HL-60/S4 (cell line): ENCODE measurements at regions not wholly inside any gene's neighbourhood (a gene's known extent, or its start where the extent isn't known, plus 50 kb on each side); places are given as distances from the start of the nearest gene placed in this dataset.

Source experiments
- in situ Hi-C: fragments of 300-500 bp; cut with MboI; formaldehyde crosslinking; loops from 2 replicates; pipeline ENCODE4 v1.14.3; 2022; ENCODE audit warnings: low sequenced_read_pairs

- in situ Hi-C loops: no loop called here
Observed at GRCh38 chr3:176739159-176739558, 458.1 kb downstream of the TBL1XR1 start.

DNA sequence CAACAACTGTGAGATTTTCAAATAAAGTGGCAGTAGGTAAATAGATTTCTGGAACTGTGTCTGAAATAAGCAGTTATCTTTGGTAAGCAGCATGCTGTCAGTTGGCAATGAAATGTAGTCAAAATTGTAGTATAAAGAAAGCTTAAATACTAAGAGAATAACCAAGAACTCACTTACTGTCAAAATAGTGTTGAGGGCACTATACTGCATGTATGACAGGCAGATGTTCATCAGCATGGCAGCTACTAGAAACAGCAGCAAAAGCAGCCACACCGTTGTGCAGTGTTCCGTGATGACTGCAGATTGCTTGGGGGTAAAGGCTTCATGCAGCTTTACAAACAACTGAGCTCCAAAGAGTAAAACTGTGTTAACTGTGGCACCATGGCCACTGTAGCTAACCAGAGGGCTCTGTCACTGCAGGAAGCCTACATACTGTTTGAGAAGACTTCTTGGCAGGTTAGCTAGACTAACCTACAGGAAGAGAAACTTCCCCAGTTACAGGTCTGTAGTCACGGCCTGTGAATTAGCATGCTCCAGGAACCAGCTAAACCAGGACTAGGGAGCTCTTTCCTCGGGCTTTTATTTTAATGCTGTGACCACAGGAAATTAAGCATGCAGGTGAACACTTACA lies 459.7 kb downstream of the TBL1XR1 start:
- in situ Hi-C loops: no loop called here

GRCh38 chr3:176734146-176734545 lies 463.1 kb downstream of the TBL1XR1 start:
- in situ Hi-C loops: no loop called here

GRCh38 chr3:176724394-176724759 lies 472.9 kb downstream of the TBL1XR1 start:
- in situ Hi-C loops: no loop called here

DNA sequence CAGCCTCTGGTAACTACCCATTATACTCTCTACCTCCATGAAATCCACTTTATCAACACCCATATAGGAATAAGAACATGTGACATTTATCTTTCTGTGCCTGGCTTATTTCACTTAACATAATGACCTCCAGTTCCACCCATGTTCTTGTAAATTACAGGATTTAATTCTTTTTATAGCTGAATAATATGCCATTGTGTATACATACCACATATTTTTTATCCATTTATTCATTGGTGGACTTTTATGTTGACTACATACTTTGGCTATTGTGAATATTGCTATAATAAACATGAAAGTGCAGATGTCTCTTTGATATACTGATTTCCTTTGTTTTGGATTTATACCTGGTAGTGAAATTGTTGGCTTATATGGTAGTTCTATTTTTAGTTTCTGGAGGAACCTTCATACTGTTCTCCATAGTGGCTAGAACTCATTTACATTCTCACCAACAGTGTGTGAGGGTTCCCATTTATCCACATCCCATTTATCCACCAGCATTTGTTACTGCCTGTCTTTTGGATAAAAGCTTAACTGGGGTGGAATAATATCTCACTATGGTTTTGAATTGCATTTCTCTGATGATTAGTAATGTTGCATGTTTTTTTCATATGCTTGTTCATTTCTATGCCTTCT lies 473.4 kb downstream of the TBL1XR1 start:
- in situ Hi-C loops: no loop called here

DNA sequence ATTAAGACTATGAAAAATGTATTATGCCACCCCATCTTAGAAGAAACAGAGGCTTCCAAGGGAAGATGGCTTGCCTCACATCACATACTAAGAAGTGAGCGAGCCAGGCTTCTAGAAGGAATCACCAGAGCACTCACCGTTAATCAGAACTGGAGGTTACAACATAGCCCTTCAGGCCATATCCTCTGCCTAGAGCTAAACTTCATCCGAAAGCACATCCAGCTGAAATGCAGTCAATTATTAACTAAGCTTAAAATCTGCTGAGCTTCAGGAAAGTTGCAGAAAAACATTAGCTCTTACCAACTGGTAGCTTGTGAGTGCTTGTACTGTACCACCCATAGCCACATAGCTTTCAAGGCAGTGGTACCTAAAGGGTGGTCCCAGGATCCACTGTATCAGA lies 483.2 kb downstream of the TBL1XR1 start:
- in situ Hi-C loops: no loop called here

DNA sequence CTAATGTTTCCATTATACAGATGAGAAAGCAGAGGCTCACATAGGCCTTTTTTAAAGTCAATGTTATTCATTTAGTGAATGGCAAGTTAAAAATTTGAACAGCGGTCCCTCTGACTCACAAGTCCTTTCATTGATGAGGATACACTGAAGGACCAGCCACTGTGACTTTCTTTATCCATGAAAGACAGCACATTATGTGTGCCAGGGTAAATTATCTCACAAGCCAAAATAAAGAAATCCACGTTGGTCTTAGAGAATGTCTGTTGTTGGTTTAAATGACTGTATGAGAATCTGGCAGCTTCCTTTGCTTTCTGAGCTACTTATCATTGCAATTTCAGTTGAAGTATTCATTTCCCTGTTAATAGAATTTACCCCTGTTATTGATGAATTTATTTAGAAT lies 485.1 kb downstream of the TBL1XR1 start:
- in situ Hi-C loops: no loop called here

DNA sequence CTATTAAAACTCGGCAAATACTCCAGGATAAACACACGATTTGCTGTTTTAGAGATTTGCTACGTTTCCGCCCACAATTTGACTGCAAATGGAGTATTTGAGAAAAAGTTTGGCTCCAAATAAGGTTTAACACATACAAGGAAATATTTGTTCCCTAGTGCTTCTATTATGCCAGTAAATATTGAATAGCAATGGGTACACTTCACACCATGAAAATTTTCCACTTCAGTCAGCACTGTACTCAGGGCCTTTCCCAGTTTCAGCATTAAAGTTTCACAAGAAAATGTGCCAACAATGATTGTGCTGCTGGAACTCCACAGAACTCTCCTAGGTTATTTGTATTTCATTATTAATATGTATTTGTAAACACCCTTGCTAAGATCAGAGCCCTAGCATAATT lies 498.0 kb downstream of the TBL1XR1 start:
- in situ Hi-C loops: no loop called here

DNA sequence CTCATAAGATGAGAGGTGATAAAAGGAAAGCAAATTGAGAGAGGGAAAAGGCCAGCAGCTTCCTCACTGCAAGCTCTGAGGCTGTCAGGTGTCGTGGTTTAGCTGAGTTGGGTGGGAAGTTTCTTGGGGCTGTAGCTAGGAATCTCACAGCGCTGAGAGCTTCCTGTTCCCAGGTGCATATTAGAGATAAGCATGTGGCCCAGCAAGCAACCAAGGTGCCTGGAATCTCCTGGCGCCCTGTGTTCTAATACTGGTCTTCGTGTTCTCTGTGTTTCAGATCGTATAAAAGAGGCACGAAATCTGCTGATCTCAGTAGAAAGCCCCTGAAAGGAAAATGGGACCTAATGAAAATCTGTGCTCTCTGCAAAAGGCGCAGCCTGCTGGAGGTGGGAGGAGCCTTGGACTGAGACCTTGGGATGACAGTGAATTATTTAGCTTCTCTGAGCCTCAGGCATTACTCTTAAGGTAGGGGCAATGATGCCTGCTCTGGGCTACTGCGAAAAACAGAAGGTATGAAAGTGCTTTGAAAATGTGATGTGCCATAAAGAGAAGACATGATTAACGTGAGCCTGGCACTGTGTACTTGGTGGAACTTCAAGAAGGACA lies 499.9 kb downstream of the TBL1XR1 start:
- in situ Hi-C loops: no loop called here

DNA sequence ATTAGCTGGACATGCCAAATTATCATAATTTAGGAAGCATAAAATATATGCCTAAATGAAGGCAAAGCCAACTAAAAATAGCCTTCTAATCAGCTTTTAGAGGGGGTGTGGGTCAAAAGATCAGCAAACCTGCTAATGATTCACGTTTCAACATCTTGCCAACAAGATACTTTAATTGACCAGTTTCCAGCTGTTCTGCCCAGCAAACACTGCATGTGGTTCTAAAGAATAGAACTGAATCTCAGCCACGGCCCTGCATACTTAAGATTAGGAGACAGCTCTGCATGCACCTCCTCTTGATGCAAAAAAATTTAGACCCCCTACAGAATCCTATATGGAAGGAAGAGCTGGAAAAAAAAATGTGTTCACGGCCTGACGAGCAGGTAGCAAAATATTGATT lies 500.5 kb downstream of the TBL1XR1 start:
- in situ Hi-C loops: no loop called here

DNA sequence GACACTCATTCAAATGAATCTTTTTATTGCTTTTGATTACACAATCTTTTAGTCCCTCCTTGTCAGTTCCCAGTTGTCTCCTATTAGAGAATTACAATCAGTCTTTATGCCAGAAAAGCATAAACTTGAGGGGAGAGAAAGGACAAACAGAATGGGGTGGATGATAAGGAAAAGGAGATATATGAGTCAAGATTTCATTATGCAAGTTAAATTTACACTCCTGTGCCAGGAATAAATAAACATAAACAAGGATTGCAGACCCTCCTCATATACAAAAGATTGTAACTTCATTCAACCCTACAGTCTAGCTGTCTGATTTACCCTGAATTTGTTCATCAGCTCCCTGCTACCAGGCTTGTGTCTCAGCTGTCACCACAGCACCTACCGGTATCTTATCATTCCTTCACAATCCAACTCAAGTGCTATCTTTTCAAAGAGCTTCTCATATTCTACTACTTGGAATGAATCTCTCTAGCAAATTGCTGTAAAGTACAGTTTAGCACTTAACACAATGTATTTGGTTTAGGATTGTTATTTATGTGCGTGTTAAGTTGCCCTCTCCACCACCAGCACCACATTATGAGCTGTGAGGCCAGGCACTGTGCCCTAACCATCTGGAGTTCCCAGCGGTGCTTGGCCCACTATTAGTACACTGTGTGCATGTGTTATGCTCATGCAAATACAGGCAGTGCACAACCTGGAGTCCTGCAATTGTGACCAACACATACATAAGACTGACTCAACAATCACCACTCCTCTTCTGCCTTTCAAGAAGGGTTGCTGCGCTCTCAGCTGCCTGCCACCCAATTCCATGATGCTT lies 504.1 kb downstream of the TBL1XR1 start:
- in situ Hi-C loops: no loop called here

- in situ Hi-C loops: no loop called here
Observed at GRCh38 chr3:176692199-176692965, 504.9 kb downstream of the TBL1XR1 start.

DNA sequence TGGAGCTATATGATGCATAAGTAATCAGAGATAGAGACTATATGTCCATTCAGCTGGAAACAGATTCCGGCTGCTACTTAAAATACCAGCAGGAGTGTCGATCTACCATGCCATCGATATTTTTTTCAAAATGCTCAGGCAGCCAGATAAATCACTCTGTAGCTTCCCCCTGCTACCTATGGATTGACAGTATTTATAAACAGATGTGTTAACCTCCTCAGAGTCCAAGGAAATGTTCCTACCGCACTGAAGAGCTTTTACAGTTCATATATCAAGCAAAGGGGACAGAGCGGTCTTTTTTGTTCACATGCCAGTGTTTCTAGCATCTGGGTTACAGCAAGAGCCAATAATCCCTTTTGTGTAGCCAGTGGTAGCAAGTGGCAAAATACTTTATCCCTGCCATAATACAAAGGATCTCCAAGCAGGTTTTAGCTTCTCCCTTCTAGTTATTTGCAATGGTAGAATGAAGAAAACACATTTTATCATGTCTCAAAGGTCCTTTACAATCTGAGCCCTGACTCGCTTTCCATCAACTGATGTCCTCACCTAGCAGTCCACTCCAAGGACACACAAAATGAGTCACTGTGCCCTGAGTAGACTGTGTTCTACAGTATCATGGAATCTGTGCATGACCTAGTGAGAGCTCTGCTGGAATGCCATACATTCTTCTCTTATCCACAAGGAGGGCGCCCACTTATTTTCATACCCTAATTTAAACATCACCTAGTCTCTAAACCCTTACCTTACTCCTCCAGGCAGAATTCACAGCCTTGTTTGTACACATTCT lies 507.0 kb downstream of the TBL1XR1 start:
- in situ Hi-C loops: no loop called here

DNA sequence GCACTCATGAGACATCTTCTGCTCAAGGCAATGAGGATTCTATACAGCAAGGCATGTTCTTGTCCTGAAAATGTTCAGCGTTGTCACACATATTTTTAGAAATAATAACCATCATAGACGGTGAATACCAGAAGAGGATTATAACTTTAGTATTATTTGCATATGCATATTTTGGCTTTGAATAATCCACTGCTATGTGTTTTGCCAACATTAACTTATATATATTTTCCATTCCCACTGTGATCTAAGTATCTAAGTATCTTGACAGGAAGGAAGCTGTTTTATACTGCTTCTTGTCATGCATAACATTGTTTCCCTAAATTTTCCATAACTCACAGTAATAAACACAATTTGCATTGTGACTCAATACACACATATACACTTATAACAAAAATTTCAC lies 509.5 kb downstream of the TBL1XR1 start:
- in situ Hi-C loops: no loop called here

GRCh38 chr3:176683382-176683781 lies 513.9 kb downstream of the TBL1XR1 start:
- in situ Hi-C loops: no loop called here

- in situ Hi-C loops: no loop called here
Observed at GRCh38 chr3:176663837-176664831, 533.1 kb downstream of the TBL1XR1 start.

- in situ Hi-C loops: no loop called here
Observed at GRCh38 chr3:176663387-176663786, 533.9 kb downstream of the TBL1XR1 start.

GRCh38 chr3:176661432-176661964 lies 535.8 kb downstream of the TBL1XR1 start:
- in situ Hi-C loops: no loop called here
